ENCODE measurements at regions not wholly inside any gene's neighbourhood (a gene's known extent, or its start where the extent isn't known, plus 50 kb on each side); places are given as distances from the start of the nearest gene placed in this dataset.

- DNase-seq (ENCODE audit: low read depth): peak; percentile 44
- TF ChIP-seq CTCF (IDR thresholded peaks at IDR 0.05; ENCODE audit: low read depth, low read length) (peak; percentile 51), MAX (IDR thresholded peaks at IDR 0.05; ENCODE audit: low read depth, low read length) (no peak)
- no peak overlapping the region for H3K4me3 ChIP-seq (ENCODE audit: low read depth, low read length)
These were observed 58.9 kb upstream of the CTTNBP2NL start for GRCh38 chr1:112337028-112337531.

GRCh38 chr1:112341986-112342385 is 54.0 kb upstream of the CTTNBP2NL start:
- no peak for TF ChIP-seq POLR2A (IDR thresholded peaks at IDR 0.05; ENCODE audit: extremely low read depth, insufficient read length)
- no peak for TF ChIP-seq CTCF (IDR thresholded peaks at IDR 0.05; ENCODE audit: low read depth, low read length)
- no peak for TF ChIP-seq MYC (IDR thresholded peaks at IDR 0.05; ENCODE audit: low read depth, low read length)
- no peak for TF ChIP-seq MAX (IDR thresholded peaks at IDR 0.05; ENCODE audit: low read depth, low read length)
- DNase-seq (ENCODE audit: low read depth): no peak
- H3K4me3 ChIP-seq (ENCODE audit: low read depth, low read length): no peak overlapping the region

- TF ChIP-seq CTCF (IDR thresholded peaks at IDR 0.05; ENCODE audit: low read depth, low read length) (no peak), MYC (IDR thresholded peaks at IDR 0.05; ENCODE audit: low read depth, low read length) (no peak), MAX (IDR thresholded peaks at IDR 0.05; ENCODE audit: low read depth, low read length) (no peak), POLR2A (IDR thresholded peaks at IDR 0.05; ENCODE audit: extremely low read depth, insufficient read length) (no peak)
- DNase-seq (ENCODE audit: low read depth): no peak
- no peak overlapping the region for H3K4me3 ChIP-seq (ENCODE audit: low read depth, low read length)
These were observed 53.5 kb upstream of the CTTNBP2NL start for GRCh38 chr1:112342558-112342957.

GRCh38 chr1:112344754-112345423 is 51.1 kb upstream of the CTTNBP2NL start:
- no peak overlapping the region for H3K4me3 ChIP-seq (ENCODE audit: low read depth, low read length)
- no peak for TF ChIP-seq CTCF (IDR thresholded peaks at IDR 0.05; ENCODE audit: low read depth, low read length)
- TF ChIP-seq MAX (IDR thresholded peaks at IDR 0.05; ENCODE audit: low read depth, low read length): no peak
- no peak for TF ChIP-seq POLR2A (IDR thresholded peaks at IDR 0.05; ENCODE audit: extremely low read depth, insufficient read length)
- TF ChIP-seq MYC (IDR thresholded peaks at IDR 0.05; ENCODE audit: low read depth, low read length): no peak
- DNase-seq (ENCODE audit: low read depth): no peak
